Keratinocyte (primary cell): ENCODE measurements at regions not wholly inside any gene's neighbourhood (a gene's known extent, or its start where the extent isn't known, plus 50 kb on each side); places are given as distances from the start of the nearest gene placed in this dataset.

Experiments
- DNase-seq: peaks from one replicate; pipeline ENCODE4 v3.0.0-alpha.2; 2011; ENCODE audit warnings: low read depth, missing footprints, low spot score
- FAIRE-seq: peaks from 2 replicates; lab custom pipeline; 2011; peaks lifted over from hg19 to GRCh38; lab: Jason Lieb, UNC
- H2AFZ ChIP-seq: 2 replicates; pipeline ENCODE4 v1.6.0; 2012; ENCODE audit warnings: low read length, control low read depth, inconsistent platforms; ENCODE audit not compliant: control insufficient read depth
- H3K27ac ChIP-seq: 2 replicates; pipeline ENCODE4 v1.5.1; 2011; ENCODE audit warnings: low read length; ENCODE audit not compliant: control insufficient read depth, insufficient read depth
- H3K27me3 ChIP-seq: 3 replicates; pipeline ENCODE4 v1.6.0; 2011; ENCODE audit warnings: low read length; ENCODE audit not compliant: control insufficient read depth, insufficient read depth; ENCODE audit errors: extremely low read depth
- H3K36me3 ChIP-seq, 2 experiments: 2 replicates in 1 of 2; 3 replicates in 1 of 2; pipeline ENCODE4 v1.5.1; 2011; ENCODE audit warnings: low read length in 2 of 2, mild to moderate bottlenecking in 1 of 2; ENCODE audit not compliant: control insufficient read depth in 2 of 2, insufficient read depth in 2 of 2; ENCODE audit errors: extremely low read depth in 1 of 2
- H3K4me1 ChIP-seq: 3 replicates; pipeline ENCODE4 v1.5.1; 2011; ENCODE audit warnings: low read length; ENCODE audit not compliant: control insufficient read depth, insufficient read depth; ENCODE audit errors: extremely low read depth
- H3K4me2 ChIP-seq: 3 replicates; pipeline ENCODE4 v1.6.0; 2011; ENCODE audit warnings: low read depth, low read length; ENCODE audit not compliant: control insufficient read depth, insufficient read depth; ENCODE audit errors: extremely low read depth
- H3K4me3 ChIP-seq, 3 experiments: fragments of 200-600 bp in 1 of 3; sonication (generic) in 1 of 3; 2 replicates in 2 of 3; 3 replicates in 1 of 3; pipeline ENCODE4 v1.5.1; 2011 to 2016; ENCODE audit warnings: low read length in 3 of 3, mild to moderate bottlenecking in 3 of 3, control low read depth in 2 of 3, inconsistent platforms in 1 of 3, low read depth in 1 of 3, mixed read lengths in 1 of 3, mixed run types in 1 of 3, moderate library complexity in 1 of 3; ENCODE audit not compliant: control insufficient read depth in 2 of 3, insufficient read depth in 2 of 3; ENCODE audit errors: extremely low read depth in 1 of 3
- H3K79me2 ChIP-seq: 2 replicates; pipeline ENCODE4 v1.6.0; 2012; ENCODE audit warnings: low read length; ENCODE audit not compliant: control insufficient read depth, insufficient read depth
- H3K9ac ChIP-seq: 3 replicates; pipeline ENCODE4 v1.6.0; 2011; ENCODE audit warnings: low read length; ENCODE audit not compliant: control insufficient read depth, insufficient read depth; ENCODE audit errors: extremely low read depth
- H3K9me1 ChIP-seq: 3 replicates; pipeline ENCODE4 v1.6.0; 2011; ENCODE audit warnings: low read length; ENCODE audit not compliant: control insufficient read depth, insufficient read depth; ENCODE audit errors: extremely low read depth
- H3K9me3 ChIP-seq: 2 replicates; pipeline ENCODE4 v1.5.1; 2012; ENCODE audit warnings: low read depth, low read length; ENCODE audit not compliant: control insufficient read depth
- H4K20me1 ChIP-seq: 3 replicates; pipeline ENCODE4 v1.6.0; 2011; ENCODE audit warnings: low read length; ENCODE audit not compliant: control insufficient read depth, insufficient read depth; ENCODE audit errors: extremely low read depth
- EZH2 ChIP-seq: IDR thresholded peaks from one replicate; pipeline ENCODE4 v1.6.1; 2012; ENCODE audit warnings: inconsistent platforms, mild to moderate bottlenecking, low read length, moderate library complexity
- dilution Hi-C: fragments of 300-500 bp; cut with MboI; formaldehyde crosslinking; loops from one replicate; pipeline ENCODE4 v1.7.0; 2020; ENCODE audit warnings: low sequenced_read_pairs; ENCODE audit not compliant: extremely low pct_ligation_motif_present
- TF ChIP-seq, protein P1 (sequence below), 3 experiments: IDR thresholded peaks in 1 of 3; conservative IDR thresholded peaks in 1 of 3; optimal IDR thresholded peaks in 1 of 3; 2 replicates in 2 of 3; 3 replicates in 1 of 3; pipeline versions ENCODE3 to v1.5.1; 2011; ENCODE audit warnings: low read length in 3 of 3, mild to moderate bottlenecking in 3 of 3, moderate library complexity in 2 of 3, control low read depth in 1 of 3, inconsistent platforms in 1 of 3; ENCODE audit not compliant: insufficient read depth in 2 of 3; ENCODE audit errors: extremely low read depth in 1 of 3

DNA sequence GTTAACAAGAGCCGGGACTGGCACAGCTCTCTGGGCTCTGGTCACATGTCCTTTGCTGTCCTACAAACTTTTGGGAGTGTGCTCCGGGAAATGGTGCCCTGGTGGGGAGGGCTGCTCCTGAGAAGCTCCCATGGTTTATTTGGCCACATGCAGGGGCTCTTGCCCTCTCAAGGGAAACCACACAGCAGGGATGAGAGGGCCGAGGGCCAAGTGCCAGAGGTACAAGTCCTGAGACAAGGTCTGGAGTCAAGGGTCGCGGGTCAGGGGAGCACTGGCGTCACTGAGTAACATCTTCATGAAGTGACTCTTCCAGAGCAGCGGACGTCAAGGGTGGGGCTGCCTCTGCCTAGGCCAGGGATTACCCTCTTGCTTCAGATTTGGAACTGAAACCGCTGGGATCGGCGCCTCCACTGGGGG is 1160.6 kb downstream of the TBC1D22A start:
- Histone ChIP-seq H3K4me2 (no peak overlapping the region), H3K27ac (no peak overlapping the region), H3K4me1 (no peaks in the 10 kb centered on the region), H3K9me1 (no peaks in the 10 kb centered on the region), H3K27me3 (no peaks in the 10 kb centered on the region), H3K9ac (no peak overlapping the region), H3K9me3 (peaks cover 17% of the 10 kb centered on the region), H3K79me2 (no peaks in the 10 kb centered on the region), H4K20me1 (no peaks in the 10 kb centered on the region), H3K36me3 (no peaks in the 10 kb centered on the region), H3K4me3 (no peak overlapping the region), H2AFZ (no peak overlapping the region)
- TF ChIP-seq, protein P1, sequence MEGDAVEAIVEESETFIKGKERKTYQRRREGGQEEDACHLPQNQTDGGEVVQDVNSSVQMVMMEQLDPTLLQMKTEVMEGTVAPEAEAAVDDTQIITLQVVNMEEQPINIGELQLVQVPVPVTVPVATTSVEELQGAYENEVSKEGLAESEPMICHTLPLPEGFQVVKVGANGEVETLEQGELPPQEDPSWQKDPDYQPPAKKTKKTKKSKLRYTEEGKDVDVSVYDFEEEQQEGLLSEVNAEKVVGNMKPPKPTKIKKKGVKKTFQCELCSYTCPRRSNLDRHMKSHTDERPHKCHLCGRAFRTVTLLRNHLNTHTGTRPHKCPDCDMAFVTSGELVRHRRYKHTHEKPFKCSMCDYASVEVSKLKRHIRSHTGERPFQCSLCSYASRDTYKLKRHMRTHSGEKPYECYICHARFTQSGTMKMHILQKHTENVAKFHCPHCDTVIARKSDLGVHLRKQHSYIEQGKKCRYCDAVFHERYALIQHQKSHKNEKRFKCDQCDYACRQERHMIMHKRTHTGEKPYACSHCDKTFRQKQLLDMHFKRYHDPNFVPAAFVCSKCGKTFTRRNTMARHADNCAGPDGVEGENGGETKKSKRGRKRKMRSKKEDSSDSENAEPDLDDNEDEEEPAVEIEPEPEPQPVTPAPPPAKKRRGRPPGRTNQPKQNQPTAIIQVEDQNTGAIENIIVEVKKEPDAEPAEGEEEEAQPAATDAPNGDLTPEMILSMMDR (optimal IDR thresholded peaks at IDR 0.05 in 1 of 3, IDR thresholded peaks at IDR 0.05 in 1 of 3, conservative IDR thresholded peaks at IDR 0.05 in 1 of 3; ENCODE audit: extremely low read depth in 1 of 3, insufficient read depth in 2 of 3, low read length in 3 of 3), result no peak
- no peak for TF ChIP-seq EZH2
- dilution Hi-C loops, result no loop called here
- DNase-seq, result no peak
- no peak for FAIRE-seq

- no peaks in the 10 kb centered on the region for H3K36me3 ChIP-seq
- no peak overlapping the region for H3K27ac ChIP-seq
- dilution Hi-C loops, result no loop called here
- TF ChIP-seq EZH2, result no peak
- TF ChIP-seq, protein P1 (optimal IDR thresholded peaks at IDR 0.05 in 1 of 3, IDR thresholded peaks at IDR 0.05 in 1 of 3, conservative IDR thresholded peaks at IDR 0.05 in 1 of 3; ENCODE audit: extremely low read depth in 1 of 3, insufficient read depth in 2 of 3, low read length in 3 of 3), result no peak
- no peaks in the 10 kb centered on the region for H3K9me1 ChIP-seq
- H3K4me2 ChIP-seq, result no peak overlapping the region
- H3K9ac ChIP-seq, result no peak overlapping the region
- H3K9me3 ChIP-seq, result peaks cover 19% of the 10 kb centered on the region
- no peak overlapping the region for H3K4me3 ChIP-seq
- no peak overlapping the region for H2AFZ ChIP-seq
- no peaks in the 10 kb centered on the region for H3K79me2 ChIP-seq
- H3K27me3 ChIP-seq, result no peaks in the 10 kb centered on the region
- DNase-seq (no peak), FAIRE-seq (no peak)
- no peaks in the 10 kb centered on the region for H3K4me1 ChIP-seq
- no peaks in the 10 kb centered on the region for H4K20me1 ChIP-seq
Observed at GRCh38 chr22:47921906-47922305, 1159.5 kb downstream of the TBC1D22A start.
